OCI-LY7 (cell line): ENCODE measurements at regions not wholly inside any gene's neighbourhood (a gene's known extent, or its start where the extent isn't known, plus 50 kb on each side); places are given as distances from the start of the nearest gene placed in this dataset.

ENCODE experiments used
- BruUV-seq: library from RNA; stranded (reverse); fragments of 400-500 nt; replicated peaks from 2 replicates; lab custom pipeline; 2021; lab: Mats Ljungman, UMichigan
- CTCF ChIA-PET: fragments of 300-600 bp; sonication (Branson Sonifier 250); formaldehyde crosslinking; loops from one replicate; lab custom pipeline; 2022; ENCODE audit warnings: antibody characterized with exemption; ENCODE audit not compliant: unreplicated experiment; lab: Charles Lee
- POLR2A ChIA-PET: fragments of 300-600 bp; sonication (Branson Sonifier 250); formaldehyde crosslinking; loops from one replicate; lab custom pipeline; 2022; ENCODE audit warnings: antibody characterized with exemption; lab: Charles Lee
- DNase-seq: peaks from one replicate; pipeline ENCODE4 v3.0.0-alpha.2; 2015; ENCODE audit warnings: low spot score
- H2AFZ ChIP-seq: fragments of 200-600 bp; sonication (generic), shearing (Covaris generic); 2 replicates; pipeline ENCODE4 v1.6.1; 2014; ENCODE audit warnings: mild to moderate bottlenecking, antibody characterized with exemption, low read length, moderate library complexity
- H3K27ac ChIP-seq: fragments of 200-600 bp; sonication (generic); 2 replicates; pipeline ENCODE4 v1.5.1; 2014; ENCODE audit warnings: mixed run types, low read depth, mild to moderate bottlenecking, moderate library complexity, low read length, inconsistent platforms; ENCODE audit not compliant: poor library complexity, severe bottlenecking
- H3K36me3 ChIP-seq: fragments of 200-600 bp; sonication (generic); 2 replicates; pipeline ENCODE4 v1.6.1; 2014; ENCODE audit warnings: mild to moderate bottlenecking, antibody characterized with exemption, low read length, moderate library complexity, mixed read lengths; ENCODE audit not compliant: insufficient read depth
- H3K4me1 ChIP-seq: fragments of 200-600 bp; sonication (generic); 2 replicates; pipeline ENCODE4 v1.5.1; 2014; ENCODE audit warnings: mild to moderate bottlenecking, low read length; ENCODE audit not compliant: insufficient read depth, poor library complexity, severe bottlenecking
- H3K4me2 ChIP-seq: fragments of 200-600 bp; sonication (generic); 2 replicates; pipeline ENCODE4 v1.6.1; 2014; ENCODE audit warnings: mild to moderate bottlenecking, low read length
- H3K4me3 ChIP-seq: fragments of 200-600 bp; sonication (generic); 2 replicates; pipeline ENCODE4 v1.5.1; 2014; ENCODE audit warnings: mild to moderate bottlenecking, low read depth, low read length; ENCODE audit not compliant: poor library complexity, severe bottlenecking
- H3K79me2 ChIP-seq: fragments of 200-600 bp; sonication (generic); 2 replicates; pipeline ENCODE4 v1.6.1; 2016; ENCODE audit warnings: low read depth, mild to moderate bottlenecking, low read length, moderate library complexity, mixed read lengths; ENCODE audit not compliant: insufficient read depth
- H3K9me2 ChIP-seq: fragments of 200-600 bp; sonication (generic); 2 replicates; pipeline ENCODE4 v1.6.1; 2016; ENCODE audit warnings: mild to moderate bottlenecking, low read length, mixed read lengths; ENCODE audit not compliant: insufficient read depth
- H3K9me3 ChIP-seq: fragments of 200-600 bp; sonication (generic); 2 replicates; pipeline ENCODE4 v1.6.1; 2014; ENCODE audit warnings: mild to moderate bottlenecking, mixed run types, low read length, mixed read lengths
- H4K20me1 ChIP-seq: fragments of 200-600 bp; sonication (generic); 2 replicates; pipeline ENCODE4 v1.6.1; 2014; ENCODE audit warnings: mild to moderate bottlenecking, antibody characterized with exemption, low read length, moderate library complexity, mixed read lengths; ENCODE audit not compliant: insufficient read depth
- CTCF ChIP-seq: fragments of 200-600 bp; sonication (generic); conservative IDR thresholded peaks from 2 replicates; pipeline ENCODE4 v1.5.1; 2014; ENCODE audit warnings: mild to moderate bottlenecking, antibody characterized with exemption, low read length, moderate library complexity, mixed read lengths
- EZH2phosphoT487 ChIP-seq: fragments of 200-600 bp; sonication (generic); IDR thresholded peaks from 2 replicates; pipeline ENCODE4 v1.6.1; 2018; ENCODE audit warnings: low read depth, borderline replicate concordance, mild to moderate bottlenecking, mixed run types, antibody characterized with exemption, low read length, moderate library complexity, mixed read lengths
- intact Hi-C: fragments of 100-400 bp; cut with micrococcal nuclease; formaldehyde crosslinking; loops from one replicate; pipeline ENCODE4 v1.10.0; 2022; ENCODE audit not compliant: unreplicated experiment

- no TSS peak for BruUV-seq
- H3K4me2 ChIP-seq: no peak overlapping the region
- no peak overlapping the region for H3K4me3 ChIP-seq
- CTCF ChIA-PET: no interaction called here
- no peaks in the 10 kb centered on the region for H3K4me1 ChIP-seq
- H2AFZ ChIP-seq: no peak overlapping the region
- no peaks in the 10 kb centered on the region for H3K36me3 ChIP-seq
- POLR2A ChIA-PET: no interaction called here
- H4K20me1 ChIP-seq: no peaks in the 10 kb centered on the region
- DNase-seq: no peak
- no peaks in the 10 kb centered on the region for H3K79me2 ChIP-seq
- H3K9me2 ChIP-seq: no peaks in the 10 kb centered on the region
- intact Hi-C loops: no loop called here
- no peak for TF ChIP-seq EZH2phosphoT487
- TF ChIP-seq CTCF: no peak
- no peaks in the 10 kb centered on the region for H3K9me3 ChIP-seq
- no peak overlapping the region for H3K27ac ChIP-seq
These were observed 193.3 kb upstream of the RBBP8 start for GRCh38 chr18:22739789-22740188.

GRCh38 chr18:22741318-22741717, 191.8 kb upstream of the RBBP8 start:
- Histone ChIP-seq H3K9me2 (no peaks in the 10 kb centered on the region), H3K79me2 (no peaks in the 10 kb centered on the region), H3K36me3 (no peaks in the 10 kb centered on the region), H3K4me1 (no peaks in the 10 kb centered on the region), H3K4me3 (no peak overlapping the region), H3K4me2 (no peak overlapping the region), H3K27ac (no peak overlapping the region), H3K9me3 (0 out of 2 replicates have a peak, but pooled peaks cover 3% of the 10 kb centered on the region), H4K20me1 (no peaks in the 10 kb centered on the region), H2AFZ (no peak overlapping the region)
- intact Hi-C loops: no loop called here
- ChIA-PET POLR2A (no interaction called here), CTCF (no interaction called here)
- BruUV-seq: no TSS peak
- TF ChIP-seq CTCF (no peak), EZH2phosphoT487 (no peak)
- DNase-seq: no peak

- CTCF ChIA-PET: no interaction called here
- Histone ChIP-seq H3K36me3 (no peaks in the 10 kb centered on the region), H3K4me2 (no peak overlapping the region), H3K4me3 (no peak overlapping the region), H3K27ac (no peak overlapping the region), H2AFZ (no peak overlapping the region), H4K20me1 (no peaks in the 10 kb centered on the region), H3K9me2 (no peaks in the 10 kb centered on the region), H3K4me1 (no peaks in the 10 kb centered on the region), H3K79me2 (no peaks in the 10 kb centered on the region), H3K9me3 (0 out of 2 replicates have a peak, but pooled peaks cover 3% of the 10 kb centered on the region)
- POLR2A ChIA-PET: no interaction called here
- TF ChIP-seq CTCF (no peak), EZH2phosphoT487 (no peak)
- intact Hi-C loops: no loop called here
- BruUV-seq: no TSS peak
- no peak for DNase-seq
These were observed 190.7 kb upstream of the RBBP8 start for GRCh38 chr18:22742409-22742808.
